HG03342 (cell line): ENCODE measurements at regions not wholly inside any gene's neighbourhood (a gene's known extent, or its start where the extent isn't known, plus 50 kb on each side); places are given as distances from the start of the nearest gene placed in this dataset.

ENCODE experiments used
- ATAC-seq: cut with Tn5 transposase; IDR thresholded peaks from one replicate; pipeline ENCODE4 v1.9.1; 2021; ENCODE audit warnings: mild to moderate bottlenecking, moderate library complexity; ENCODE audit not compliant: unreplicated experiment

DNA sequence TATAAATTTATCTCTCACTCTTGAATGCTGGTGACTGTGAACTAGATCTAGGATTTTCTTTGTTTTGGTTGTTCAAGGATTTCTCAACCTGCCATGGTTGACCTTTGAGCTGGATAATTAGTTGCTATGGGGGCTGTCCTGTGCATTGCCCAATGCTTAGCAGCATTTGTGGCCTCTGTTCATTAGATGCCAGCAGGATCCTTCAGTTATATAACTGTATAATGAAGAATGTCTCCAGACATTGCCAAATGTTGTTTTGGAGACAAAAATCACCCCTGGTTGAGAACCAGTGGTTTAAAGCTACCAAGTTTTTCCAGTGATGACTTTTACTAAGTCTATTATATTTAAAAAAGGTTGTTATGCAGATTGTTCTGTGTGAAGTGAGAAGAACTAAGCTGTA lies 147.9 kb upstream of the STXBP6 start:
- ATAC-seq = no peak

DNA sequence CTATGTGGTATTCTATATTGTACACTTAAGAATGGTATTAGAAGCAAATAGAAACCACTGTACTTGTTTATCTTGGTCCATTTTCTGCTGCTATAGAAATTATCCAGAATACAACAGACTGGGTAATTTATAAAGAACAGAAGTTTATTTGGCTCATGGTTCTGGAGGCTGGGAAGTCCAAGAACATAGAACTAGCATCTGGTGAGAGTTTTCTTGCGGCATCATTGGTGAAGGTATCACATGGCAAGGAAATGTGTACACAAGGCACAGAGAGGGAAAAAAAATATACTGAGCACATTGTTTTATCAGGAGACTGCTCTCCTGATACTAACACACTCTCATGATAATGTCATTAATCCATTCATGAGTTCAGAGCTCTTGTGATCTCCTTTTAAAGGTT lies 130.3 kb upstream of the STXBP6 start:
- ATAC-seq = no peak

DNA sequence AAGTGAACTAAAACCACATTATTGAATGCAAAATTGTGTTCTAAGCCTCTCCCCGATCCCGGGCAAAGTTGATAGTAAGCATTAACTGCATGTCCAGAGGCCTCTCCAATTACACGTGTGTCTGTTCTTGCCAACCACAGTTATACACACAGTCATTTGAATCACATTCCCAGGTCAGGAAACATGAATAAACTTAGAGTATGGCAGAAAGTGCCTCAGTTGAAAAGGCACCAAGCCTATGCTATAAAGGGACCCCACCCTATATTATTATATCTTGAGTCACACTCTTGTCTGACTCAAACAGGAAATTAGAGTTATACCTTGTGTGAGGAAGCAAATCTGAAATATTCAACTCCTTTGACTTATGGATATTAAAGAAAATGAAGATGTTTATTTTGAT lies 128.3 kb upstream of the STXBP6 start:
- no peak for ATAC-seq

DNA sequence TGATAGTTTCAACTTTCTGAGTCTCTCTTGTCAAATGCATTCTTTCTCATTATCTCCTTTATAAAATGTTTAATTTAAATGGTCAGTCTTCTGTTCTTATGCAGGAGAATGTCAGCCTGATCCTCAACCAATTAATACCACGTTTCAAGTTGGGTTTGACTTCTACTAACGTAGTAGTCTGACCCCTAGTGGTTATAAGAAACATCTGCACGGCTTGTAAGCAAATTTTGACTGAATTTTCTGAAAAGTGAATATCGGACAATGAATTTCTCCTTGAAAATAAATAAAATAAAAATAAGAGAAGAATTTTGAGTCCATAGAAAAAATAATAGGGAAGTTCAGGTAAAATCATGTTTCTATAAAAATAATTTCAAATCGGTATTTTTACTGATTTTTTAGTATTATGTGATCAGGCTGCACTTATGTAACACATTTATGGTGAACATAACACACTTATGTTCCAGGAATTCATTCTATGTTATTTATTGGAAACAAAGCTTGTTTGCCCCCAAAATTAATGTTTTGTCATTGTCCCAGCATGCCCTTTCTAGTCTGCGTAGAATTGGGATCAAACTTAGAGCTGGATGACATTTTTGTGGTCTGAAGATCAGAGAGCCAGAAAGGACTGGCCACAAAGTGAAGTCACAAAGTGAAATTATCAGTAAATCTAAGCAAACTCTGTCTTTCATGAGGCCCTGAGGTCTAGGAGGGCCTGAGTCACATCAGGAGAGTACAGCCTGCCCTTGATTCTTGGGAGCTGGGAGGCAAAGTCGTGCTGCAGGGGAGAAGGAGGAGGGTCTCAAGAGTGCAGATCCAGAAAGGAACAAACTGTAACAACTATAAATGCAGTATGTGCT lies 101.2 kb upstream of the STXBP6 start:
- peak; percentile 59 for ATAC-seq

DNA sequence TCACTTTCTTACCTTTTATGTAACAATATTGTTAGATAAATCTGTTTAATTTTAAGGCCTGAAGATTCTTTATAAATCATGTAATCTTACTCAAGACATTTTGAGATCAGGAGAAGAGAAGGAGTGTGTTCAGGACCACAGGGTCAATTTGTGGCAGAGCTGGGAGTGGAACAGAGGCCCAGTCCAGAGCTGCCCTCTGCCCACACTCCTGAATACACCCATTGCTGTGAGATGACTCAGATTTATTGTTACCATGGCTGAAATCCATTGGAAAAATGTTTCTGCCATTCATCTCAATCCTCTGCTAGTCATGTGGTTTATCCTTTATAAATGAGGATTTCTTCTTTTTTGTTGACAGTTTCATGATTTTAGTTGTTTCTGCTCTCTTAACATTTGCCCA lies 100.5 kb upstream of the STXBP6 start:
- no peak for ATAC-seq

DNA sequence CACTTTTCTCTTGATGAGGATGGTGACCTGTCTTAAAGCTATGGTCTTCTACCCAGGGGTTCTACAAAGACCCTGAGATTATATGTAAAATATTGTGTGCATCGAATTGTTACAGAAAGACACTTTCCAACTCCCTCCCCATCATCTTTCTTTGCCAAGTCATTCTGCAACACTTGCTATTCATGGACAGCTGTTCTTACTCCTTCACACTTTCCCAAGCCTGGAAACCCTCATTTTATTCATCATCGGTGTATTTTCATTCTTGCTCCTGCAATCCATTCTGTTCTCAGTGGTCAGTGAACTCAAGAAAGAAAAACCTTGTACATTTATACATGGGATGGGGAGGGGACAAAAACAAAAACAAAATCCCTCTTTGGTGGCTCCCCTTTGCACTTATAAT lies 90.5 kb upstream of the STXBP6 start:
- no peak for ATAC-seq

DNA sequence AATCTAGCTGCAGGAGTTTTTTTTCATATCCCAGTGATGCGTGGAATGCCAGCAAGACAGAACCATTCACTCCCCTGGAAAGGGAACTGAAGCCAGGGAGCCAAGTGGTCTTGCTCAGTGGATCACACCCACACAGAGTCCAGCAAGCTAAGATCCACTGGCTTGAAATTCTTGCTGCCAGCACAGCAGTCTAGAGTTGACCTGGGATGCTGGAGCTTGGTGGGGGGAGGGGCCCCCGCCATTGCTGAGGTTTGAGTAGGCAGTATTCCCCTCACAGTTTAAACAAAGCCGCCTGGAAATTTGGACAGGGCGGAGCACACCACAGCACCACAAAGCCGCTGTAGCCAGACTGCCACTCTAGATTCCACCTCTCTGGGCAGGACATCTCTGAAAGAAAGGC lies 86.9 kb upstream of the STXBP6 start:
- no peak for ATAC-seq

DNA sequence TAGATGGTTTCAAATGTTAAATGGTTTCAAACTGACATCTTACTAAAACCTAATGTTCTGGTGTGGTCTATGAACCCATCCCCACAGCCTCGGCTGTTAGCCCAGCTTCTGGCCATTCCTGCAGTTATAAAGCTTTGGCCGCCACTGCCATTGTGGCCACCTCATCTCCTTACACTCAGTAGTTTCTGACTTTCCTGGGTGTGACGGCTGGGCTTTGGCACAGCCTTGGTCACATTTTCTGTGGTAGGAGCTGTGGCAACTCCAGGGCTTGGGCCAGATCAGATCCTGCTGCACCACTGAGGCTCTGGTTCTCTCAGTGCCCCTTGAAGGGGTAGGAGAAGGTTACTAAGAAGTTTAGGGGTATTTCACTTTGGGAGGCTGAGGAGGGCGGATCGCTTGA lies 84.2 kb upstream of the STXBP6 start:
- ATAC-seq = no peak

DNA sequence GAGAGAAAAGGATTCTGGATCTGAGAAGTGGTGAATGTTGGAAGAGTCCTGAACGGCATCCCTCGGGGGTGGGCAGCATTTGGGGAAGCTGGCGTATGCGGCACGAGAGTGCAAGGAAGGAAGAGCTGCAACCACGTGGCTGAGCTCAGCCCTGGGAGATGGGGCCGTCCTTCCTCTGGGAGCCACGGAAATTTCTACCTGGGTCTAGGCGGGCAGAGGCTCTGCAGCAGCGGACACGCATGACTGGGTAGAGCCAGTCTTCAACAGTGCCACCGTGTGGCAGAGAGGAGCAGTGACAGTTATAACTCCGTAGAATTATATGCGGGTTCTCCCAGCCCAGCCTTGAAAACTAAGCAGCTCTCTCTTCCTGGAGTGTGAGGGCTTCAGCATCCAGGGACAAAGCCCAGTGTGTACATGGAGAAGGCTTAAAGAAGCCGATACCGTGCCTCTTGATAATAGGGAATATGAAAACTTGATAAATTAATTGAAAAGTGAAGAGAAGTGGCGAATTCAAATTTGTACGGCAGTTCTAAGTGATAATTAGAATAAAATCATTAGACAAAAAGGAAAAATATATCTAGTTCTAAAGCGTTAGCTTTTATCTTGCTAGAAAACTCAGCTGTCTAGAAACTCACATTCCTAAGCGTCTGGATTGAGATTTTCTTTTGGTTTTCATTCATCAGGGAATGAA lies 82.9 kb upstream of the STXBP6 start:
- ATAC-seq = peak; percentile 78

DNA sequence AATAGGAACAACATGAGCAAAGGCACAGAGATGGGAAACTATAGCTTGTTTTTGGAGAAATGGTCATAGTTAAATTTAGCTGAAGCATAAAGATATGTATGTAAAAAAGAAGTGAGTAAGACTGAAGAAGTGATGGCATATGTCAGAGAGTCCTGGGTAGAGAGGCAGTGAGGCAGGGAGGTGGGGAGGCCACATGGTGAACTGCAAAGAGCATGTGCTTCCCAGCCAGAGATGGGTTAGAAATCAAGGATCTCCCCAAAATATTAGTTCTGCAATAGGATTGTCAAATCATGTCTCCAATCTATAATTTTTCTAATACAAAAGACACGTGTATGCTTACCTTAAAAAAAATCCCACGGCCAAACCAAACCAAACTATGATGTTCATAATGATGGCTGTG lies 82.1 kb upstream of the STXBP6 start:
- ATAC-seq = no peak

DNA sequence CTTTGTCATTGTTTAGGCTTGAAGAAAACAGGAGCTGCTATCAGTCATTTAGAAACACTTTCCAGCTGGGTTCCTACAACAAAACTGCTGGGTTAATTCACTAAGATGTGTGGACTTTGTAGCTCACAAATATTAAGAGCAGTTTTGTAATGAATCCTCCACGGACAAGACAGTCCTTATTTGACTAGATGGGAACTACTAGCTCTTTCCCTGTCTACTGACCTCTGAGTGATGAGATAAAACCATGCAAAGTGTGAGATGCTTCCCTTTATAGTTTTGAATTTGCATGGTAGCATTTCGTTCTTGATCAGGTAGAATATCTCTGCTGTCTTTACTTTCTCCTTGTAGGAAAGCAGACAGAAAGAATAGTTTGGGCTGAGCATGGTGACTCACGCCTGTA lies 72.9 kb upstream of the STXBP6 start:
- ATAC-seq = no peak

DNA sequence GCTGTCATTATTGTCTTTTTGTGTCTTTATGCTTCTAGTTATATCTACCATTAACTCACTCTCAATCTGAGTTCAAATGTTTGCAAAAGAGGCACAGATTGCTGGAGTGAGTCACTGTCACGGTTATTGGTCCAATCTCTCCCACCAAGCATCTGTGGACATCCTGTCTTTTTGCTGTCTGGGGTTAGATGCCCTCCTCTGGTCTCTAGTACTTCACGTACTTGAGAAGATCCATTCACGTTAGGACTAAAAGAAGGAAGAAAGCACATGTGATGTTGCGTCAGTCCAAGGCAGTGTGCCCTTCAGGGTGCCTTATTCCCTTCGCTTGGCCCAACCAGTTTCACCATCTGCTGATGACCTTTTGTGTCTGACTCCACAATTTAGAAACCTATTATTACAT lies 72.3 kb upstream of the STXBP6 start:
- no peak for ATAC-seq

DNA sequence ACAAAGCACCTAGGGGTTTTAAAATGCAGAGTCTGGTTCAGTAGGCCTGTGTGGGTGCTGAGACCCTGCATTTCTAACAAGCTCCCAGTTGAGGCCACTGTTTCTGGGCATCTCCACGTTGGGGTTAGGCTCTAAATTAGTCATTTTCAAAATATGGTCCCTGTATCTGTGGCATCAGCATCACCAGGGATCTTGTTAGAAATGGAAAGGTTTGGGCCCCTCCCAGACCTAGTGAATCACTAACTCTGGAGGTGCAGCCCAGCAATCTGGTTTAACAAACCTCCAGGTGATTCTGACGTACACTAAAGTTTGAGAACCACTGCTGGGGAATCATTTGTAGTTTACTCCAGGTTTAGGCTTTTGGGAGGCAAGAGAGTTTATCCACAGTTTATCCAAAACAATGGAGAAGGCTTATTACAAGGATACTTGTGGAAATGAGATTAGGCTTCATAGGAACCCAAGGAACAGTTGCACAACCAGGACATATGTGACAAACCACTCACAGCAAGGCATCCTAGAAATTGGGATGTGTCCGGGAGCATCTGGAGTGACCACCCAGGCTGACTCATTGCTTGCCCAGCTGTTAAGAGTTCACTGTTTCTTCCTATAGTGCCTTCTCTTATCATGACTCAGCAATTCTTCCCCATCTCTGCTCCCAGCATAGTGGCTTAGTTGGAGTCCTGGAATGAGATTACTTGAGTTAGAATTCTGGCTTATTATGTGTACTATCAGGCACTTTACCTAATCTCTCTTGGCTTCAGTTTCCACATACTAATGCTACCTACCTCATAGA lies 71.6 kb upstream of the STXBP6 start:
- no peak for ATAC-seq

DNA sequence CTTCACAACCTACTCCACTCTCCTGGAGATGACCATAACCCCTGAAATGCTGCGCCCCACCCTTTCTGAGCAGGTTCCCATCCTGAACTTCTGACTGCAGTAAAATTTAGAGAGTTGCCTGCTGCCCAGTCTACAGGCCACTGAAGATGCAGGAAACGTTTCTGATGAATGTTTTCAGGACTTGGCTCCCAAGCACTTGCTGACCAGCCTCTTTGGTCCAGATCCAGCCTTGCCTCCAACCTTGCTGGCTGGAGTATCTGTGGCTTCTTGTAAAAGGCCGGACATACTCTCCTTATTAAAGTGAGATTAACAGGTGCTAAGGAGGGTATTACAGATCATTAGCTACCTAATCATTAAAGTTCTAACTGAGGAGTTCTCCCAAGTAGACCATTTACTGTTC lies 70.3 kb upstream of the STXBP6 start:
- ATAC-seq = no peak

DNA sequence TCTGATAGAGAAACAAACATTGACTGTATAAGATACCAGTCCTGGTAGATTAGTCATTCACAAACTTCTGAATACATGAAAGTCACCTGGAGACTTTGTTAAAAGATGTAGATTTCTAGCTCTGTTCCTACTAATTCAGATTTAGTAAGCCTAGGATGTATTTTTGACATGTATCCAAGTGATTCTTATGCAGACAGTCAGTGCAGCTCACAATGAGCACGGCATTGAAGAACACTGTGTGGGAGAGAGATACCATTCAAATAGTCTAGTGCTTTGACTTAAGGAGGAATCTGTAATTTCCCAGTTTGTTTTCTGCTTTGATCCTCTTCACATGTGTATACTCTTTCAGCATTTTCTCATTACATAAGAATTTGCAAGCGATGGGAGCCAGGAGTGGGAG lies 68.7 kb upstream of the STXBP6 start:
- no peak for ATAC-seq

DNA sequence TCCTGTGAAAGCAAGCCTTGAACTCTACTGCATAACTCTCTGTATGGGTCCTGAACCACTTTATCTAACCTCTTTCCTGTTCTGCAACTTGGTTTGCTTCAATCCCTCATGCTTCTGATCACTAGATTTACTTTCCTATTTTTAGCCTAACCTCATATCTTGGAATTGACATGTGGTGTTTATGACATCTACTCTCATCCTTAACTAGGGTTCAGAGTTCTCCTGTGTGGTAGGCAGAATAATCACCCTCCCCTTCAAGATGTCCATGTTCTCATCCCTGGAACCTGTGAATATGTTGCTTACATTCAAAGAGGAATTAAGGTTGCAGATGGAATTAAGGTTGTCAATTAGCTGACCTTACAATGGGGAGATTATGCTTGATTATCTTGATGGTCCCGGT lies 67.4 kb upstream of the STXBP6 start:
- ATAC-seq = no peak

DNA sequence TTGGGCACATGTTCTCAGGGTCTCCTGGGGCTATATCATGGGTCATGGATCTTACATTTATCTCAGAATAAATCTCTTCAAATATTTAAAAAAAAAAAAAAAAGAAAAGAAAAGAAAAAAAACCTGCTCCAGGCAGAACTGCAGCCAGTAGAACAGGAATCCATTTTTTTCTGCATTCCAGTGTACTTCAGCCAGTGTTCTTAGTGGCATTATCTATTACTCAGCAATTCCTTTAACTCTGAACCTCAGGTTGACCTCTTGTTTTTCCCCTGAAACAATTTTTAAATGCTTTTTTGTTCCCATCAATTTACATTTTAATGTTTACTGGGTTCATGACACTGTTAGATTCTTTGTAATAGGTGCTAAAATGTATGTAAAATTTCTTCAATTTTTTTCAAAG lies 66.7 kb upstream of the STXBP6 start:
- ATAC-seq = no peak

DNA sequence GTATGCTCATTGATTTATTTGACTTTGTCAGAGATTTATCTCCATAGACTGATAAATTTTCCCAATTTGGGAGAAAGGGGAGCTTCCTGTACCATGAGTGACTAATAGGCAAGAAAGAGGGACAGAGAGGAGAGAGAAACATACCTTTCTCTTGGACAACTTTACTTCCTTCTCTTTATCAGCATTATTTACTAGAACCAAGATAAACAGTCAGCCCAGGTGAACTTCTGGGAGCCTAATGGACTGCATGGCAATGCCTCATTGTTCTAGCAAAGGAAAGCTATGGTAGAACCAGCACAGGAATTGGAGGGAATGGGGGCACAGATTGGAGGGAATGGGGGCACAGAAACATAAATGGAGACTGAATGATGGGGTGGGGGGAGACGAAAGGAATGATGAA lies 63.4 kb upstream of the STXBP6 start:
- no peak for ATAC-seq

DNA sequence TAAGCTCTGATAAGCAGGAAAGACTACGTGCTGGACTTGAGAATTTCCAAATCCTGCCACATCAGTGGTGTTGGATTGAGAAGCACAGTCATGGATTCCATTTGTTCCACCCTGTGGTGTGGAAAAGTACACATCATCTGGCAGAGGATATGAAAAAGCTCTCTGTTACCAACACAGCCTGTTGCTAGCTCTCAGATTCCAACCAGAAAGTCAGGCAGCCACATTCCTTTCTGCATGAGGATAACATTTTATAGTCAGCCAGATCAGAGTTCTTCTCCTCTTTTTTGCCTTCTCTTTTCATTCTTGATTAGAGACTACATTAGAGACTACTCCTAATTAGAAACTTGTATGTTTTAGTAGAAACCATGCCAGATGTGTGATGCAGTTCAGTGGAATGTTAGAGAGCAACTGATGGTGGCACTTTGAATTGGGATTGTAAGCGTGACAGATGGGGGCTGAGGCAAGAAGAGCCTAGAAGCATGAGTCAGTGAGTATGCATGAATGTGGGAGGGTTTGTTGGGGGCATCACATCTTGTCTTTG lies 61.2 kb upstream of the STXBP6 start:
- ATAC-seq = no peak

DNA sequence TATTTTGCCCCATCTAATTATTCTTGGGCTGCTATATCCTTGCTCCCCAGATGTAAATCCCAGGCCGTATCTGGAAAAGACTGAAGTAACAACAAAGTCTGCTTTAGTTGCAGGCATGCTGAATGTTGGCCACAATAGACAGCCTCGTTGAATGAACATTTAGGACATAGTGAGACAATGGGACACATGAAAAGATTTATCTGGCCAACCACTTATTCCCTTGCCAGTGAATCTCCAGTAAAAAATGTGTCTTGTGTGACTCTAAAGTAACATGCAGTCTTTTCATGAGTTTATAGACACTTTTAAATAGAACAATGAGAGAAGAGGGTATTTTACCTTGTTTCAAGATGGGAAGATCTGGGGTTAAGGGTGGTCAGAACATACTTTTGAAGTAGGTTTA lies 60.2 kb upstream of the STXBP6 start:
- no peak for ATAC-seq

DNA sequence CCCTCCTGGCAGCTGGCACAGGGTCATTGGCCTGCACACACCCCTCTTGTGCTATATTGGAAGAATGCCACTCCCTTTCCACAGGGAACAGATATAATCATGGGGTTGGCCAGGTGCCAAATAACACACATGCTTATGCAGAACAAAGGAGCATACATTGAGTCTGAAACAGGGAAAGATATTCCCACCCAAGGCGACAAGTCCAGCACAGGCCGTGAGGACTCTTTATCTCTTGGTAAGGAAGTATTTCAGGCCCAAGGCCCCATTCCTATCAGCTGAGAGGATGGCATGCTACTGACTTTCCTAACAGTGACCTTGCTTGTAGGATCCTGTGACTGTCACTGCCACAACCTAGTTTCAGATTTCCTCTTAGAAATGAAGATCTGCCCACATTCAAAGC lies 59.0 kb upstream of the STXBP6 start:
- no peak for ATAC-seq

DNA sequence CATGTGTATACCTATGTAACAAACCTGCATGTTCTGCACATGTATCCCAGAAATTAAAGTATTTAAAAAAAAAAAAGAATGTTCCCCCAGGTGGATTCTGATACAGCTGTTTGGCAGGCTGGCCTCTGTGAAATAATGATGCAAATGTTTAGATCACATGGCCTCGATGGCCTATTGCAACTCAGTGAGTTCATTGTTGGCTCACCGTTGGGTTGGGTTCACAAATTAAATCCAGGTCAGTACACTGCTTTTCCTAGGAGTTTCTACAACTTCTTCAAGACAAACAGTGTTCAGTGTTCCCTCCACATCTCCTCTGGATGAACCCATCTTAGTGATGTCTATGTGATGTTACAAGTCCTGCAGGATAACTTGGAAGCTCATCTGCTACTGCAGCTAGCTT lies 58.3 kb upstream of the STXBP6 start:
- no peak for ATAC-seq
